ENCODE measurements at regions not wholly inside any gene's neighbourhood (a gene's known extent, or its start where the extent isn't known, plus 50 kb on each side); places are given as distances from the start of the nearest gene placed in this dataset.

DNA sequence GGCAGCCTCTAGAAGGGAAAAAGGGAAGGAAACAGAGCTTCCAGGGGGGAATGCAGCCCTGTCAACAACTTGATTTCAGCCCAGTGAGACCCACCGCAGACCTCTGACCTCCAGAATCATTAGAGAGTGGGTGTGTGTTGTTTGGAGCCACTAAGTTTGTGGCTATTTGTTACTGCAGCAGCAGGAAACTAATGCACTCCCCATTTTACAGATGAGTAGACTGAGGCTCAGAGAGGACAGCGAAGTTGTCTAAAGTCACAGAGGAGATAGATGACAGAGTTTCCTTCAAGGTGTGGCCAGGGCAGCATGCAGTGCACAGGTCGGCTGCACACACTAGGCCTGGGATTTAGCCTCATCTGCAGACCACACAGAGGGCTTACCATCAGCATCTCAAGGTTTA is 81.8 kb upstream of the ALDH1L1 start:
- Mint-ChIP-seq H3K4me1 (ENCODE audit: unreplicated experiment) (peaks cover 35% of the 10 kb centered on the region), H3K27ac (ENCODE audit: unreplicated experiment) (no peak overlapping the region), H3K9me3 (ENCODE audit: unreplicated experiment) (peaks cover 9% of the 10 kb centered on the region), H3K4me3 (ENCODE audit: unreplicated experiment) (no peak overlapping the region), H3K27me3 (ENCODE audit: unreplicated experiment) (no peaks in the 10 kb centered on the region), H3K36me3 (ENCODE audit: unreplicated experiment) (no peaks in the 10 kb centered on the region)
- peak; percentile 38 for DNase-seq (ENCODE audit: extremely low spot score, unreplicated experiment)
- TF ChIP-seq, protein P1, sequence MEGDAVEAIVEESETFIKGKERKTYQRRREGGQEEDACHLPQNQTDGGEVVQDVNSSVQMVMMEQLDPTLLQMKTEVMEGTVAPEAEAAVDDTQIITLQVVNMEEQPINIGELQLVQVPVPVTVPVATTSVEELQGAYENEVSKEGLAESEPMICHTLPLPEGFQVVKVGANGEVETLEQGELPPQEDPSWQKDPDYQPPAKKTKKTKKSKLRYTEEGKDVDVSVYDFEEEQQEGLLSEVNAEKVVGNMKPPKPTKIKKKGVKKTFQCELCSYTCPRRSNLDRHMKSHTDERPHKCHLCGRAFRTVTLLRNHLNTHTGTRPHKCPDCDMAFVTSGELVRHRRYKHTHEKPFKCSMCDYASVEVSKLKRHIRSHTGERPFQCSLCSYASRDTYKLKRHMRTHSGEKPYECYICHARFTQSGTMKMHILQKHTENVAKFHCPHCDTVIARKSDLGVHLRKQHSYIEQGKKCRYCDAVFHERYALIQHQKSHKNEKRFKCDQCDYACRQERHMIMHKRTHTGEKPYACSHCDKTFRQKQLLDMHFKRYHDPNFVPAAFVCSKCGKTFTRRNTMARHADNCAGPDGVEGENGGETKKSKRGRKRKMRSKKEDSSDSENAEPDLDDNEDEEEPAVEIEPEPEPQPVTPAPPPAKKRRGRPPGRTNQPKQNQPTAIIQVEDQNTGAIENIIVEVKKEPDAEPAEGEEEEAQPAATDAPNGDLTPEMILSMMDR (IDR thresholded peaks at IDR 0.05): no peak

DNA sequence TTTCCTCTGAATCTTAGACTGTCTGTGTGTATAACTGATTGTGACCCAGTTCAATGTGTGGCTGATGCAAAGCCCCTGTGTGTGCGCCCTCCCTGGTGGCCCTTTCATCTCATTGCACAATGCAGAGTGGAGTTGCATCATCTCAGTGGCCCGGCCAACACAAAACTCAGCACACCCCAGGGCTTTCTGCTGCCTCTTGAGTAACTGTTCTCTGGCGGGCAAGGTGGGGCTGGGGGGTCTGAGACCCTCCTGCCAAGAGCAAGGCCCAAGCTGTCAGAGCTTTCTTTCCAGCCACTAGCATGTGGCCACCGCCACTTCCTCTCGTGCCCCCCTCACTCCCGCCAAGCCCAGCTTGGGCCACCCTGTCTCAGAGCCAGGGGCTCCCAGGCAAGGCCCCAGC is 80.7 kb upstream of the ALDH1L1 start:
- peak; percentile 80 for DNase-seq (ENCODE audit: extremely low spot score, unreplicated experiment)
- Mint-ChIP-seq H3K4me3 (ENCODE audit: unreplicated experiment) (no peak overlapping the region), H3K27ac (ENCODE audit: unreplicated experiment) (peak overlapping the region; percentile 94), H3K4me1 (ENCODE audit: unreplicated experiment) (peaks cover 23% of the 10 kb centered on the region), H3K36me3 (ENCODE audit: unreplicated experiment) (no peaks in the 10 kb centered on the region), H3K27me3 (ENCODE audit: unreplicated experiment) (no peaks in the 10 kb centered on the region), H3K9me3 (ENCODE audit: unreplicated experiment) (peaks cover 9% of the 10 kb centered on the region)
- TF ChIP-seq, protein P1 (IDR thresholded peaks at IDR 0.05): peak; percentile 8

DNA sequence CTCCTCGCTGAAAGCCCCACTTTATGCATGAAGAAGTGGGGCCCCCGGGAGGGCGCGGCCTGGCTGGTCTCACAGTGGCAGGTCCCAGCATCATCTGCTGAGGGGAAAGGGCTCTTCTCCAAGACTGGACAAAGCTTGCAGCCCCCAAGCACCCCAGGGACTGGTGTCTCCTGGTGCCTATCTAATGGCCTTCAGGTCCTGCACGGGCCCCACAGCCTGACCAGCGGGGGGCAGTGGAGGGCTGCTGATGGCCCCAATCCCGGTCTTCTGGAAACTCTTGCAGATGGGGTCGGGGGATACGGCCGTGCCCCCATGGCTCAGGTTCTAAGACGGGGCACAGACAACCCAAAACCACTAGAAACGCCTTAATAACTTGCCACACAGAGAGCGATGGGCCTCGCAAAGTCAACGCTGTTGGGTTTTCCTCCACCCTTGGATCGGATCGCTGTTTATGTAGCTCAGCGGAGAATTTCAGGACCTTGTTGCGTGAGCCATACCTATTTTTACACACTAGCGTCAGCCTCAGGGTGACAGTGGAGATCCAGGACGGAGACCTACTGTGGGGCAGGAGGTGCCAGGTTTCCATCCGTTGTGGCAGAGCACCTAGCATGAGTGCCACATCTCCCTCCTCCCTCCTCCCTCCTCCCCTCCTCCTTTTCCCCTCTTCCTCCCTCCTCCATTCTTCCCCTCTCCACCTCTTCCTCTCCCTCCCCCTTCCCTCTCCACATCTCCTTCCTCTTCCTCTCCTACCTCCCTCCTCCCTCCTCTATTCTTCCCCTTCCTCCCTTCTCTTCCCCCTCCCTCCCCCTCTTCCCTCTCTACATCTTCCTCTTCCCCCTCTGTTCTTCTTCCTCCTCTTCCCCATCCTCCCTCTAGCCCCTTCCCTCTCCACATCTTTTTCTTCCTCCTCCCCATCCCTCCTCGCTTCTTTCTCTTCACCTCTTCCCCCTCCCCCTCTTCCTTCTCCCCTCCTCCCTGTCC is 79.3 kb upstream of the ALDH1L1 start:
- Mint-ChIP-seq H3K9me3 (ENCODE audit: unreplicated experiment) (peaks cover 9% of the 10 kb centered on the region), H3K27me3 (ENCODE audit: unreplicated experiment) (no peaks in the 10 kb centered on the region), H3K36me3 (ENCODE audit: unreplicated experiment) (no peaks in the 10 kb centered on the region), H3K27ac (ENCODE audit: unreplicated experiment) (peak overlapping the region; percentile 7), H3K4me3 (ENCODE audit: unreplicated experiment) (no peak overlapping the region), H3K4me1 (ENCODE audit: unreplicated experiment) (peaks cover 20% of the 10 kb centered on the region)
- no peak for DNase-seq (ENCODE audit: extremely low spot score, unreplicated experiment)
- TF ChIP-seq, protein P1 (IDR thresholded peaks at IDR 0.05): peak; percentile 53

DNA sequence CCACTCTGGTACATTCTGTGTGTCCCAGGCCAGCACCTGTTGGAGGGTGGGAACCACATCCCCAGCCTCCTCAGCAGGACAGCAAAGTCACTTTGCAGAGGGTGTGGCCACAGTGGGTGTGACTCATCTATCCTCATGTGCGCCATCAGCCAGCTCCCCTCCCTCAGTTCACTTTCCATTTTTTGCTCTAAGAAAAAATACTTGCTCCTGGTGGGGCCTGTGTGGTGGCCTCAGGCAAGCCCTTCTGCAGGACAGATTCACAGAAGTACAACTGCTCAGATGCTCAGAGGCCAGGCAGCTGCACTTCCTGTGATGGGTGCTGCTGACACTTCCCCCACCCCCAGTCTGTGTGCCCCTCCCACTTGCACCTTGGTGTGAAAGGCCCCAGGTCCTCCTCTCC is 78.3 kb upstream of the ALDH1L1 start:
- peaks cover 9% of the 10 kb centered on the region for H3K9me3 Mint-ChIP-seq (ENCODE audit: unreplicated experiment)
- no peak for DNase-seq (ENCODE audit: extremely low spot score, unreplicated experiment)
- H3K27ac Mint-ChIP-seq (ENCODE audit: unreplicated experiment): no peak overlapping the region
- no peak overlapping the region for H3K4me3 Mint-ChIP-seq (ENCODE audit: unreplicated experiment)
- H3K4me1 Mint-ChIP-seq (ENCODE audit: unreplicated experiment): peaks cover 19% of the 10 kb centered on the region
- no peaks in the 10 kb centered on the region for H3K36me3 Mint-ChIP-seq (ENCODE audit: unreplicated experiment)
- no peaks in the 10 kb centered on the region for H3K27me3 Mint-ChIP-seq (ENCODE audit: unreplicated experiment)
- TF ChIP-seq, protein P1 (IDR thresholded peaks at IDR 0.05): no peak

DNA sequence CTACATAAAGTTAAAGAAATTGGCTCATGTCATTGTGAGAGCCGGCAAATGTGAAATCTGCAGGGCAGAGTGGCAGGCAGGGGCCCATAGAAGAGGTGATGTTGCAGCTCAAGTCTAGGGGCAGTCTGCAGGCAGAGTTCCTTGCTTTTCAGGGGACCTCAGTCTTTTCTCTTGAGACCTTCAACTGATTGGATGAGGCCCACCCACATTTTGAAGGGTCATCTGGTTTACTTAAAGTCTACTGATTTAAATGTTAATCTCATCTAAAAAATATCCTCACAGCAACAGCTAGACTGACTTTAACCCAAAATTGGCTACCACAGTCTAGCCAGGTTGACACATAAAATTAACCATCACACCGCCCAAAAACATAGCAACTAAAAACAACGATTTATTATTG is 77.6 kb upstream of the ALDH1L1 start:
- H3K27ac Mint-ChIP-seq (ENCODE audit: unreplicated experiment): no peak overlapping the region
- DNase-seq (ENCODE audit: extremely low spot score, unreplicated experiment): no peak
- H3K9me3 Mint-ChIP-seq (ENCODE audit: unreplicated experiment): peaks cover 9% of the 10 kb centered on the region

More for the DNA sequence above, 77.6 kb upstream of the ALDH1L1 start:
- TF ChIP-seq, protein P1 (IDR thresholded peaks at IDR 0.05): no peak
- no peaks in the 10 kb centered on the region for H3K27me3 Mint-ChIP-seq (ENCODE audit: unreplicated experiment)
- H3K36me3 Mint-ChIP-seq (ENCODE audit: unreplicated experiment): no peaks in the 10 kb centered on the region
- H3K4me3 Mint-ChIP-seq (ENCODE audit: unreplicated experiment): no peak overlapping the region
- H3K4me1 Mint-ChIP-seq (ENCODE audit: unreplicated experiment): peaks cover 19% of the 10 kb centered on the region

Data from osteocyte (in vitro differentiated cells).